ENCODE measurements at regions not wholly inside any gene's neighbourhood (a gene's known extent, or its start where the extent isn't known, plus 50 kb on each side); places are given as distances from the start of the nearest gene placed in this dataset.

GRCh38 chr18:38481576-38481975 lies 916.0 kb upstream of the CELF4 start:
- ATAC-seq = no peak
- H3K4me3 Mint-ChIP-seq = no peak overlapping the region
- H3K27me3 Mint-ChIP-seq = peaks cover 8% of the 10 kb centered on the region
- peaks cover 6 to 8% of the 10 kb centered on the region in 2 donors for H3K9me3 Mint-ChIP-seq
- H3K4me1 Mint-ChIP-seq = no peaks in the 10 kb centered on the region
- no peak for DNase-seq
- H3K27ac Mint-ChIP-seq = no peak overlapping the region

DNA sequence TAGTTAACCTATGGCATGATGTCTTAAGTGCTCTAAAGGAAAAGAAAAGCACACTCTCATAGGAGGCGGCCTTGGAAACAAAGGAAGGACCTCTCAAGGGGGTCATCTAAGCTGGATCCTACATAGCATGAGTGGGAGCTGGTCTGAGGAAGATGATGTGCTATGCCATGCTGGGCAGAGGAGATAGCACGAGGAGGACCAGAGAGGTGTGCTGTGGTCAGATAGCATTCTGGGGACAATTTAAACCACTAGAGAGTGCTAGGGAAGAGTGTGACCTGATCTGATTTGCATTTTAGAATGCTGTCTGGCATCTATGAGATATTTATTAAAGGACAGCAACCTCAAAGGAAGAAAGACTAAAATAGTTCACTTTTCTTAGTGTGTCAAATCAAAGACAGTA lies 910.1 kb upstream of the CELF4 start:
- no peak overlapping the region for H3K27ac Mint-ChIP-seq
- H3K4me3 Mint-ChIP-seq = no peak overlapping the region
- no peak for DNase-seq
- H3K9me3 Mint-ChIP-seq = peaks cover 3 to 14% of the 10 kb centered on the region in 2 donors
- H3K27me3 Mint-ChIP-seq = no peaks in the 10 kb centered on the region
- no peaks in the 10 kb centered on the region for H3K4me1 Mint-ChIP-seq
- ATAC-seq = no peak

DNA sequence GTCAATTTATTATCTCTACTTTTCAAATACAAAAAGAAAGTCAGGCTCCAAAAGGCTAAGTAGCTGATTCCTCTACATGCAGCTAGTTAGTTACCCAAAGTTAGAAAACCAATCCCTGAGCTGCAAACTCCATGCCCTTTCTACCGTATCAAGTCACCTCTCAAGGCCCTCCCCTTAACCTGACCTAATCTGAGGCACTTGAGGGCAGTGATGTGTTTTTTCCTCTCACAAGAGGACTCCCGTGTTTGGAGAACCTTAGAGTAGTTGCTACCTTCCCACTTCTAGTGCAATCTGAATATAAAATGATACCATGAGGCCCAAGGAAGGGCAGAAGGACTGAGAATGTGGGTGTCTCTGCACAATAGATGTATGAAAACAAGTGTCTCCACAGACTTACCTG lies 907.9 kb upstream of the CELF4 start:
- peaks cover 0 to 8% of the 10 kb centered on the region in 2 donors for H3K9me3 Mint-ChIP-seq
- DNase-seq (no peak), ATAC-seq (no peak)
- H3K27me3 Mint-ChIP-seq = no peaks in the 10 kb centered on the region
- no peak overlapping the region for H3K27ac Mint-ChIP-seq
- no peak overlapping the region for H3K4me3 Mint-ChIP-seq
- no peaks in the 10 kb centered on the region for H3K4me1 Mint-ChIP-seq

DNA sequence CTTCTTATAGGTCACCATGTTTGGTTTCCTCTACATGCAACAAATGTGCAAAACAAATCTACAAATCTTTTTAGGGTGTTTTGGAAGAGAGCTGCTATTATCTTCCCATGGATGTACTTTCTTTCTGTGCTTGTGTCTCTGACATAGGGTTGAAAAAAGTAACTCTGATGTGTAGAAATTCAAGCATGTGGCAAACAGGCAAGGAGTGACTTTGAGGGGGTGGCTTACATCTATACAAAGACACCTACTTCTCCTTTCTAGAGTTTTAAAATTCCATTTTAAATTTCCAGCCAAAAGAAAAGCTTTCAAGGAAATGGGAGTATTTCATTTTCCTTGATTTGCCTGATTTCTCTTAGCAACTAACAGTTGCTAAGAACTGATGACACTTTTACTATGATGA lies 904.8 kb upstream of the CELF4 start:
- ATAC-seq = no peak
- no peaks in the 10 kb centered on the region for H3K4me1 Mint-ChIP-seq
- H3K27ac Mint-ChIP-seq = no peak overlapping the region
- DNase-seq = no peak
- peaks cover 0 to 8% of the 10 kb centered on the region in 2 donors for H3K9me3 Mint-ChIP-seq
- H3K4me3 Mint-ChIP-seq = no peak overlapping the region
- H3K27me3 Mint-ChIP-seq = no peaks in the 10 kb centered on the region

DNA sequence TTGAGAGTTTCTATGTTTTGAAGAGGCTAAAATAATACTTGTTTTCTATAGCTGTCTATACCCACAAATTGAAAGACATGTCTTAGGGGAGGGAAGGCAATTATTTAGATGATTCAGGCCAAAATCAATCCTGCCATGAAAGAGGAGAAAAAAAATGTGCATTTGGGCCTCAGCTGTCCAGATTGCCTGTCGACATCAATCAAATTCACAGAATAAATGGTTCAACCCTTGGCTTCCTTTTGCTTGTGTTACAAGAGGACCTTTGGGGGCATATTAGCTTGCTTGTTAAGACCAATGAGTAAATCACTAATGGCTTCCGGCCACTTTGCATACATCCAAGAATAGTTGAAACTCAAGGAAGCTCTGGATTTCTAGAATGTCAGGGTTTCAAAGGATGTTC lies 900.8 kb upstream of the CELF4 start:
- no peaks in the 10 kb centered on the region for H3K27me3 Mint-ChIP-seq
- peaks cover 0 to 6% of the 10 kb centered on the region in 2 donors for H3K9me3 Mint-ChIP-seq
- ATAC-seq = no peak
- DNase-seq = no peak
- no peak overlapping the region for H3K4me3 Mint-ChIP-seq
- no peak overlapping the region for H3K27ac Mint-ChIP-seq
- no peaks in the 10 kb centered on the region for H3K4me1 Mint-ChIP-seq

GRCh38 chr18:38464024-38464423 lies 898.4 kb upstream of the CELF4 start:
- Mint-ChIP-seq H3K4me1 (no peaks in the 10 kb centered on the region), H3K27me3 (no peaks in the 10 kb centered on the region), H3K4me3 (no peak overlapping the region), H3K9me3 (peaks cover 5 to 6% of the 10 kb centered on the region in 2 donors), H3K27ac (no peak overlapping the region)
- ATAC-seq (peak; percentile 52), DNase-seq (no peak)

DNA sequence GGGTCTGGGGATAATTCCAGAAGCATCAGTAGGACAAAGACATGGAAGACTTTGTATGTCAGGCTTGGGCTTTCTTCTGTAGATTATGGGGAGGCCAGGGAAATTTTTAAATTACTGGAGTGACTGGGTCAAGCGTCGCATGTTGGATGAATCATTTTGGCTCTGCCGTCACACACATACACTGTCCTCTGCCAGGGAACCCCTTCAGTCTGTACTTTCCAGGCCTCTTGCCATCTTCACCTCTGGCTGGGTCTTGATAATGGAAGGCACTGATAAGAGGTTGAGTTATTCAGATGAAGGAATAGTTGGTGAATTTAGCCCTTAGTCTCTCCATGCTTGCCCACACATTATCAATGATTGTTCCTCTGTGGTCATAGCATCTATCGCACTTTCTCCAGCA lies 895.1 kb upstream of the CELF4 start:
- Mint-ChIP-seq H3K9me3 (peaks cover 5 to 6% of the 10 kb centered on the region in 2 donors), H3K4me3 (no peak overlapping the region), H3K27ac (no peak overlapping the region), H3K4me1 (no peaks in the 10 kb centered on the region), H3K27me3 (no peaks in the 10 kb centered on the region)
- ATAC-seq (no peak), DNase-seq (no peak)

- DNase-seq (no peak), ATAC-seq (no peak)
- Mint-ChIP-seq H3K27me3 (no peaks in the 10 kb centered on the region), H3K27ac (no peak overlapping the region), H3K4me3 (no peak overlapping the region), H3K9me3 (peaks cover 3 to 5% of the 10 kb centered on the region in 2 donors), H3K4me1 (no peaks in the 10 kb centered on the region)
Observed at GRCh38 chr18:38459131-38459994, 893.8 kb upstream of the CELF4 start.

- no peak for ATAC-seq
- no peak overlapping the region for H3K4me3 Mint-ChIP-seq
Observed at GRCh38 chr18:38458698-38459097, 893.1 kb upstream of the CELF4 start.

DNA sequence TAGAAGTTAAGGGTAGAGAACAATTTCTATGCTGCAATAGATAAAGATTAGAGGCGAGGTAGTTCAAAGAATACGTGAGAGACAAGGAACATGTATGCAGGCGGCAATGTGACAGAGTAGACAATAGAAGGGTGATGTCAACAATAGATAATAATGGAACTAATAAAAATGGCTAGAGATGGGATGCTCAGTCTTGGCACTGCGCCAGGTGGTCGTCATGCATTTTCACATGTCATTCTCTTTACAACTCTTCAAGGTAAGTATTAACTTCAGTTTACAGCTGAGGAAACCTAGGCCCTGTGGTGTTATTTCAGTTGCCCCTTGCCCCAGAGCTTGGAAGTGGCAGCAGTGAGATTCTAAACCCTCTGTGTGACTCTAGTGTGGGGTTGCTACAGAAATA lies 890.7 kb upstream of the CELF4 start:
- Mint-ChIP-seq H3K4me1 (no peaks in the 10 kb centered on the region), H3K9me3 (peaks cover 0 to 3% of the 10 kb centered on the region in 2 donors), H3K27me3 (no peaks in the 10 kb centered on the region), H3K27ac (no peak overlapping the region), H3K4me3 (no peak overlapping the region)
- ATAC-seq = no peak
- no peak for DNase-seq

More at GRCh38 chr18:38458698-38459097, 893.1 kb upstream of the CELF4 start:
- Mint-ChIP-seq H3K27me3 (no peaks in the 10 kb centered on the region), H3K4me1 (no peaks in the 10 kb centered on the region), H3K9me3 (peaks cover 0 to 5% of the 10 kb centered on the region in 2 donors), H3K27ac (no peak overlapping the region)
- no peak for DNase-seq

GRCh38 chr18:38454764-38455469 lies 889.3 kb upstream of the CELF4 start:
- no peaks in the 10 kb centered on the region for H3K9me3 Mint-ChIP-seq
- DNase-seq = no peak
- H3K4me3 Mint-ChIP-seq = no peak overlapping the region
- no peak for ATAC-seq
- no peaks in the 10 kb centered on the region for H3K27me3 Mint-ChIP-seq
- no peak overlapping the region for H3K27ac Mint-ChIP-seq
- no peaks in the 10 kb centered on the region for H3K4me1 Mint-ChIP-seq

DNA sequence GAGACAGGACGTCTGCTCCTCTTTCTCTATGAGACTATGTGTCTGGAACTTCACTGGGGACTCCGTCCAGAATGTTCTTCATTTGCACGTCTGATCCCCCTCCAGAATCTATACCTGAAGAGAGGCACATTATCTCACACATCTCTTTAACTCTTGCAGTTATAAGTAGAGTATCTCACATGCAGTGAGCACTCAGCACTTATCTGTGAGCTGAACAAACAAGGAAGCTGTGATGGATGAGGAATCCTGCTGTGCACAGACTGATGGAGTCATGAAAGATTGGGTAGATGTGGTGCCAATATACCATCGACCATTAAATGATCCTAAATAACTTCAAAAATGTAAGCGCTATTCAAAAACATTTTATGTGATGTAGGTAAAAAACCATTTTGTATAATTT lies 888.3 kb upstream of the CELF4 start:
- H3K27me3 Mint-ChIP-seq = no peaks in the 10 kb centered on the region
- no peaks in the 10 kb centered on the region for H3K4me1 Mint-ChIP-seq
- no peak overlapping the region for H3K4me3 Mint-ChIP-seq
- no peaks in the 10 kb centered on the region for H3K9me3 Mint-ChIP-seq
- no peak overlapping the region for H3K27ac Mint-ChIP-seq
- DNase-seq (no peak), ATAC-seq (no peak)

- Mint-ChIP-seq H3K9me3 (no peaks in the 10 kb centered on the region), H3K27ac (no peak overlapping the region), H3K27me3 (no peaks in the 10 kb centered on the region), H3K4me1 (no peaks in the 10 kb centered on the region), H3K4me3 (no peak overlapping the region)
- ATAC-seq (no peak), DNase-seq (no peak)
Observed at GRCh38 chr18:38450876-38451275, 885.3 kb upstream of the CELF4 start.

- no peak overlapping the region for H3K4me3 Mint-ChIP-seq
- ATAC-seq = no peak
- no peaks in the 10 kb centered on the region for H3K9me3 Mint-ChIP-seq
- H3K27me3 Mint-ChIP-seq = no peaks in the 10 kb centered on the region
- no peak for DNase-seq
- H3K4me1 Mint-ChIP-seq = no peaks in the 10 kb centered on the region
- H3K27ac Mint-ChIP-seq = no peak overlapping the region
Observed at GRCh38 chr18:38445804-38446145, 880.2 kb upstream of the CELF4 start.

DNA sequence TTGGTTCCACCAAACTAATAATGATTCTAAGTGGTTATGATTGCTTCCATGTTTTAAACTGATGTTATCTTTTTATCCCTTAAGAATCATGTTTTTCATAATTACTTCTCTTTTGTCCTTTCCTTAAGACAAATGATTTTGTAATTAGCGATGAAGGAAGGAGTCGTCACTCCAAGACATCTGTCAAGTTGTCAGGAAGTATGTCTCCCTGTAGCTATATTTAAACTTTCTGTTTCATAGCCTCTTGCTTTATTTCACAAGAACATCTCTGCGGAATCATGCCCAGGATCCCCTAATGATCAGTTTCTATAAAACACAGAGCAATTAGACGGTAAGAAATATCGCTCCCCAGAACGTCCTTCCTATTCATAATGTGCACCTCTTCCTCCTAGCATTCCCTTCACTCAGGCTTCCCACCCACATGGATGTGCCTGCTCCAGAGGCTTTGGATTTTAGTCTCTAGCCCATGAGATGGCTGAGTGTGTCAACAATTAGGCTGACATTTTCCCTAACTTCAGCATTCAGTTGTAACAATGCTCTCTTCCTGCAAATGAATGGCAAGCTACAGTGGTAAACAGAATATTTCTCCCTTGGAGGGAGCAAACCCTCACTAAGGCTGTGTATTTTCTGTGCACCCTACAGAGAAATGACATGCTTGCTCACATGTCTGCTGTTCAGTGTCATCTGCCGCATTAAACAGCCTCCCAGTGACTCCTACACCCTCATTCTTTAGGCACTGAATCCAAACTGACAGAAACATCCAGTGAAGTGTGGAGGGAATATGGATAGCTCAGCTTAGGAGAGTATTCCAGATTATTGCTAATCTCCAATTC lies 879.6 kb upstream of the CELF4 start:
- H3K4me1 Mint-ChIP-seq = no peaks in the 10 kb centered on the region
- H3K9me3 Mint-ChIP-seq = no peaks in the 10 kb centered on the region
- no peak overlapping the region for H3K27ac Mint-ChIP-seq
- DNase-seq = no peak
- no peak for ATAC-seq
- no peaks in the 10 kb centered on the region for H3K27me3 Mint-ChIP-seq
- no peak overlapping the region for H3K4me3 Mint-ChIP-seq

GRCh38 chr18:38427736-38428135 lies 862.1 kb upstream of the CELF4 start:
- Mint-ChIP-seq H3K4me3 (no peak overlapping the region), H3K27me3 (no peaks in the 10 kb centered on the region), H3K4me1 (no peaks in the 10 kb centered on the region), H3K27ac (peak overlapping the region in 1 of 2 donors; percentile 2), H3K9me3 (no peaks in the 10 kb centered on the region)
- DNase-seq = no peak
- ATAC-seq = no peak
